Liver (tissue), 8 donors: ENCODE measurements at regions not wholly inside any gene's neighbourhood (a gene's known extent, or its start where the extent isn't known, plus 50 kb on each side); places are given as distances from the start of the nearest gene placed in this dataset.

Experiments used
- DNase-seq: peaks from one replicate; pipeline ENCODE4 v3.0.0-alpha.2; 2017; ENCODE audit warnings: low spot score
- H3K27ac ChIP-seq, 2 donors: one replicate each; pipeline ENCODE4 v1.7.0; 2013; ENCODE audit warnings: inconsistent platforms in 2 of 2, low read length in 2 of 2, control low read depth in 1 of 2, low read depth in 1 of 2, mild to moderate bottlenecking in 1 of 2
- H3K27me3 ChIP-seq, 4 donors: one replicate each; pipeline versions ENCODE4 v1.6.1 to v1.7.0; 2013; ENCODE audit warnings: low read length in 3 of 4, inconsistent platforms in 1 of 4, mild to moderate bottlenecking in 1 of 4, moderate library complexity in 1 of 4; ENCODE audit not compliant: control insufficient read depth in 4 of 4, insufficient read depth in 4 of 4
- H3K36me3 ChIP-seq, 4 donors: one replicate each; pipeline versions ENCODE4 v1.6.1 to v1.7.0; 2013; ENCODE audit warnings: low read length in 3 of 4, mild to moderate bottlenecking in 3 of 4, low read depth in 1 of 4, moderate library complexity in 1 of 4; ENCODE audit not compliant: control insufficient read depth in 4 of 4, insufficient read depth in 3 of 4
- H3K4me1 ChIP-seq, 4 donors: one replicate each; pipeline versions ENCODE4 v1.6.1 to v1.7.0; 2013; ENCODE audit warnings: low read length in 3 of 4, mild to moderate bottlenecking in 3 of 4, moderate library complexity in 1 of 4; ENCODE audit not compliant: control insufficient read depth in 4 of 4, insufficient read depth in 4 of 4
- H3K4me3 ChIP-seq, 3 donors: one replicate each; pipeline versions ENCODE4 v1.6.1 to v1.7.0; 2013; ENCODE audit warnings: low read length in 3 of 3, control low read depth in 1 of 3, low read depth in 1 of 3, mild to moderate bottlenecking in 1 of 3
- H3K9ac ChIP-seq, 2 donors: one replicate each; pipeline ENCODE4 v1.7.0; 2013; ENCODE audit warnings: low read length in 2 of 2, mild to moderate bottlenecking in 2 of 2, moderate library complexity in 2 of 2, control low read depth in 1 of 2, low read depth in 1 of 2
- H3K9me3 ChIP-seq, 4 donors: one replicate each; pipeline versions ENCODE4 v1.6.1 to v1.7.0; 2013; ENCODE audit warnings: low read length in 3 of 4; ENCODE audit not compliant: control insufficient read depth in 4 of 4
- ATF3 ChIP-seq: IDR thresholded peaks from 2 replicates; pipeline ENCODE4 v1.6.1; 2016; ENCODE audit warnings: antibody characterized with exemption
- EGR1 ChIP-seq, 2 donors: IDR thresholded peaks; 2 replicates each; pipeline ENCODE4 v1.6.1; 2016 to 2018; ENCODE audit warnings: antibody characterized with exemption in 2 of 2, low read depth in 2 of 2
- FOXA1 ChIP-seq: IDR thresholded peaks from 2 replicates; pipeline ENCODE4 v1.6.1; 2016; ENCODE audit warnings: antibody characterized with exemption
- GABPA ChIP-seq, 2 donors: IDR thresholded peaks in 1 of 2; conservative IDR thresholded peaks in 1 of 2; 2 replicates each; pipeline ENCODE4 v1.6.1; 2016; ENCODE audit warnings: antibody characterized with exemption in 2 of 2, mild to moderate bottlenecking in 1 of 2, moderate library complexity in 1 of 2
- HNF4A ChIP-seq, 2 donors: conservative IDR thresholded peaks; 2 replicates each; pipeline ENCODE4 v1.6.1; 2016; ENCODE audit warnings: antibody characterized with exemption in 2 of 2, mild to moderate bottlenecking in 2 of 2
- HNF4G ChIP-seq: IDR thresholded peaks from 2 replicates; pipeline ENCODE4 v1.6.1; 2016; ENCODE audit warnings: antibody characterized with exemption
- MAX ChIP-seq: IDR thresholded peaks from 2 replicates; pipeline ENCODE4 v1.6.1; 2016; ENCODE audit warnings: antibody characterized with exemption
- NR2F2 ChIP-seq: IDR thresholded peaks from 2 replicates; pipeline ENCODE4 v1.6.1; 2016; ENCODE audit warnings: antibody characterized with exemption
- RAD21 ChIP-seq, 2 donors: IDR thresholded peaks; 2 replicates each; pipeline ENCODE4 v1.6.1; 2016; ENCODE audit warnings: antibody characterized with exemption in 2 of 2, mild to moderate bottlenecking in 2 of 2
- RXRA ChIP-seq, 2 donors: IDR thresholded peaks; 2 replicates each; pipeline ENCODE4 v1.6.1; 2017 to 2018; ENCODE audit warnings: antibody characterized with exemption in 2 of 2, mild to moderate bottlenecking in 1 of 2
- TAF1 ChIP-seq: conservative IDR thresholded peaks from 2 replicates; pipeline ENCODE4 v1.6.1; 2016; ENCODE audit warnings: antibody characterized with exemption, mild to moderate bottlenecking
- WGBS: extraction: QIAGEN DNeasy Blood & Tissue Kit; methylation state at CpG from one replicate; pipeline ENCODE4 v1.1.7; 2013; 5-methylcytosine and 5-hydroxymethylcytosine counted together
- TF ChIP-seq, protein P1 (sequence below): IDR thresholded peaks from 2 replicates; pipeline ENCODE4 v1.6.1; 2016; ENCODE audit warnings: antibody characterized with exemption
- TF ChIP-seq, protein P2 (sequence below): IDR thresholded peaks from 2 replicates; pipeline ENCODE4 v1.6.1; 2016; ENCODE audit warnings: antibody characterized with exemption, mild to moderate bottlenecking
- TF ChIP-seq, protein P3 (sequence below): fragments of 150-350 bp; IDR thresholded peaks from 2 replicates; pipeline ENCODE4 v1.5.1; 2017; ENCODE audit warnings: improper control_type of control experiment, low read depth, low read length; ENCODE audit not compliant: missing input control
- donor health status: healthy.
- donor health status: healthy.
- donor health status: healthy.
- donor health status: healthy.
- donor health status: healthy.

- Histone ChIP-seq H3K9ac (no peak overlapping the region), H3K27ac (no peak overlapping the region), H3K4me3 (no peak overlapping the region), H3K36me3 (no peaks in the 10 kb centered on the region), H3K9me3 (no peaks in the 10 kb centered on the region), H3K4me1 (peaks cover 0 to 9% (median 3%) of the 10 kb centered on the region in 4 donors), H3K27me3 (no peaks in the 10 kb centered on the region)
- 73% methylated on average over 4 of the region's 4 CpGs for WGBS
- no peak for DNase-seq
- TF ChIP-seq TAF1 (no peak), ATF3 (no peak), RXRA (IDR thresholded peaks at IDR 0.05) (no peak), FOXA1 (no peak)
- TF ChIP-seq, protein P1, sequence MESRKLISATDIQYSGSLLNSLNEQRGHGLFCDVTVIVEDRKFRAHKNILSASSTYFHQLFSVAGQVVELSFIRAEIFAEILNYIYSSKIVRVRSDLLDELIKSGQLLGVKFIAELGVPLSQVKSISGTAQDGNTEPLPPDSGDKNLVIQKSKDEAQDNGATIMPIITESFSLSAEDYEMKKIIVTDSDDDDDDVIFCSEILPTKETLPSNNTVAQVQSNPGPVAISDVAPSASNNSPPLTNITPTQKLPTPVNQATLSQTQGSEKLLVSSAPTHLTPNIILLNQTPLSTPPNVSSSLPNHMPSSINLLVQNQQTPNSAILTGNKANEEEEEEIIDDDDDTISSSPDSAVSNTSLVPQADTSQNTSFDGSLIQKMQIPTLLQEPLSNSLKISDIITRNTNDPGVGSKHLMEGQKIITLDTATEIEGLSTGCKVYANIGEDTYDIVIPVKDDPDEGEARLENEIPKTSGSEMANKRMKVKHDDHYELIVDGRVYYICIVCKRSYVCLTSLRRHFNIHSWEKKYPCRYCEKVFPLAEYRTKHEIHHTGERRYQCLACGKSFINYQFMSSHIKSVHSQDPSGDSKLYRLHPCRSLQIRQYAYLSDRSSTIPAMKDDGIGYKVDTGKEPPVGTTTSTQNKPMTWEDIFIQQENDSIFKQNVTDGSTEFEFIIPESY, result no peak
- TF ChIP-seq, protein P2, sequence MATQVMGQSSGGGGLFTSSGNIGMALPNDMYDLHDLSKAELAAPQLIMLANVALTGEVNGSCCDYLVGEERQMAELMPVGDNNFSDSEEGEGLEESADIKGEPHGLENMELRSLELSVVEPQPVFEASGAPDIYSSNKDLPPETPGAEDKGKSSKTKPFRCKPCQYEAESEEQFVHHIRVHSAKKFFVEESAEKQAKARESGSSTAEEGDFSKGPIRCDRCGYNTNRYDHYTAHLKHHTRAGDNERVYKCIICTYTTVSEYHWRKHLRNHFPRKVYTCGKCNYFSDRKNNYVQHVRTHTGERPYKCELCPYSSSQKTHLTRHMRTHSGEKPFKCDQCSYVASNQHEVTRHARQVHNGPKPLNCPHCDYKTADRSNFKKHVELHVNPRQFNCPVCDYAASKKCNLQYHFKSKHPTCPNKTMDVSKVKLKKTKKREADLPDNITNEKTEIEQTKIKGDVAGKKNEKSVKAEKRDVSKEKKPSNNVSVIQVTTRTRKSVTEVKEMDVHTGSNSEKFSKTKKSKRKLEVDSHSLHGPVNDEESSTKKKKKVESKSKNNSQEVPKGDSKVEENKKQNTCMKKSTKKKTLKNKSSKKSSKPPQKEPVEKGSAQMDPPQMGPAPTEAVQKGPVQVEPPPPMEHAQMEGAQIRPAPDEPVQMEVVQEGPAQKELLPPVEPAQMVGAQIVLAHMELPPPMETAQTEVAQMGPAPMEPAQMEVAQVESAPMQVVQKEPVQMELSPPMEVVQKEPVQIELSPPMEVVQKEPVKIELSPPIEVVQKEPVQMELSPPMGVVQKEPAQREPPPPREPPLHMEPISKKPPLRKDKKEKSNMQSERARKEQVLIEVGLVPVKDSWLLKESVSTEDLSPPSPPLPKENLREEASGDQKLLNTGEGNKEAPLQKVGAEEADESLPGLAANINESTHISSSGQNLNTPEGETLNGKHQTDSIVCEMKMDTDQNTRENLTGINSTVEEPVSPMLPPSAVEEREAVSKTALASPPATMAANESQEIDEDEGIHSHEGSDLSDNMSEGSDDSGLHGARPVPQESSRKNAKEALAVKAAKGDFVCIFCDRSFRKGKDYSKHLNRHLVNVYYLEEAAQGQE, result no peak
- TF ChIP-seq, protein P3, sequence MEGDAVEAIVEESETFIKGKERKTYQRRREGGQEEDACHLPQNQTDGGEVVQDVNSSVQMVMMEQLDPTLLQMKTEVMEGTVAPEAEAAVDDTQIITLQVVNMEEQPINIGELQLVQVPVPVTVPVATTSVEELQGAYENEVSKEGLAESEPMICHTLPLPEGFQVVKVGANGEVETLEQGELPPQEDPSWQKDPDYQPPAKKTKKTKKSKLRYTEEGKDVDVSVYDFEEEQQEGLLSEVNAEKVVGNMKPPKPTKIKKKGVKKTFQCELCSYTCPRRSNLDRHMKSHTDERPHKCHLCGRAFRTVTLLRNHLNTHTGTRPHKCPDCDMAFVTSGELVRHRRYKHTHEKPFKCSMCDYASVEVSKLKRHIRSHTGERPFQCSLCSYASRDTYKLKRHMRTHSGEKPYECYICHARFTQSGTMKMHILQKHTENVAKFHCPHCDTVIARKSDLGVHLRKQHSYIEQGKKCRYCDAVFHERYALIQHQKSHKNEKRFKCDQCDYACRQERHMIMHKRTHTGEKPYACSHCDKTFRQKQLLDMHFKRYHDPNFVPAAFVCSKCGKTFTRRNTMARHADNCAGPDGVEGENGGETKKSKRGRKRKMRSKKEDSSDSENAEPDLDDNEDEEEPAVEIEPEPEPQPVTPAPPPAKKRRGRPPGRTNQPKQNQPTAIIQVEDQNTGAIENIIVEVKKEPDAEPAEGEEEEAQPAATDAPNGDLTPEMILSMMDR, result no peak
Observed at GRCh38 chr6:139881236-139881635, 506.8 kb upstream of the CITED2 start.

GRCh38 chr6:139879823-139880356 lies 505.4 kb upstream of the CITED2 start:
- Histone ChIP-seq H3K27ac (no peak overlapping the region), H3K36me3 (no peaks in the 10 kb centered on the region), H3K27me3 (no peaks in the 10 kb centered on the region), H3K4me1 (peaks cover 0 to 9% (median 3%) of the 10 kb centered on the region in 4 donors), H3K4me3 (no peak overlapping the region), H3K9ac (no peak overlapping the region), H3K9me3 (no peaks in the 10 kb centered on the region)
- WGBS, result 52% methylated on average over 5 of the region's 5 CpGs
- DNase-seq, result no peak
- peak; percentile 67 for TF ChIP-seq MAX
- TF ChIP-seq, protein P2, result no peak
- TF ChIP-seq, protein P1, result no peak
- TF ChIP-seq HNF4A (conservative IDR thresholded peaks at IDR 0.05), result peak; percentile 76 to 77
- TF ChIP-seq, protein P3, result no peak
- peak; percentile 45 to 63 for TF ChIP-seq RXRA (IDR thresholded peaks at IDR 0.05)
- TF ChIP-seq GABPA (IDR thresholded peaks at IDR 0.05 in 1 of 2, conservative IDR thresholded peaks at IDR 0.05 in 1 of 2), result no peak
- TF ChIP-seq HNF4G, result peak; percentile 35
- TF ChIP-seq EGR1 (IDR thresholded peaks at IDR 0.05; ENCODE audit: low read depth in 2 of 2), result peak in 1 of 2 donors; percentile 34
- TF ChIP-seq FOXA1, result no peak
- TF ChIP-seq NR2F2, result no peak
- peak; percentile 55 to 75 for TF ChIP-seq RAD21 (IDR thresholded peaks at IDR 0.05)
